ENCODE measurements at regions not wholly inside any gene's neighbourhood (a gene's known extent, or its start where the extent isn't known, plus 50 kb on each side); places are given as distances from the start of the nearest gene placed in this dataset.

GRCh38 chr6:14217728-14218518, 100.4 kb downstream of the CD83 start:
- TF ChIP-seq, protein P1, sequence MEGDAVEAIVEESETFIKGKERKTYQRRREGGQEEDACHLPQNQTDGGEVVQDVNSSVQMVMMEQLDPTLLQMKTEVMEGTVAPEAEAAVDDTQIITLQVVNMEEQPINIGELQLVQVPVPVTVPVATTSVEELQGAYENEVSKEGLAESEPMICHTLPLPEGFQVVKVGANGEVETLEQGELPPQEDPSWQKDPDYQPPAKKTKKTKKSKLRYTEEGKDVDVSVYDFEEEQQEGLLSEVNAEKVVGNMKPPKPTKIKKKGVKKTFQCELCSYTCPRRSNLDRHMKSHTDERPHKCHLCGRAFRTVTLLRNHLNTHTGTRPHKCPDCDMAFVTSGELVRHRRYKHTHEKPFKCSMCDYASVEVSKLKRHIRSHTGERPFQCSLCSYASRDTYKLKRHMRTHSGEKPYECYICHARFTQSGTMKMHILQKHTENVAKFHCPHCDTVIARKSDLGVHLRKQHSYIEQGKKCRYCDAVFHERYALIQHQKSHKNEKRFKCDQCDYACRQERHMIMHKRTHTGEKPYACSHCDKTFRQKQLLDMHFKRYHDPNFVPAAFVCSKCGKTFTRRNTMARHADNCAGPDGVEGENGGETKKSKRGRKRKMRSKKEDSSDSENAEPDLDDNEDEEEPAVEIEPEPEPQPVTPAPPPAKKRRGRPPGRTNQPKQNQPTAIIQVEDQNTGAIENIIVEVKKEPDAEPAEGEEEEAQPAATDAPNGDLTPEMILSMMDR (IDR thresholded peaks at IDR 0.05 in 4 of 5, conservative IDR thresholded peaks at IDR 0.05 in 1 of 5), result no peak
- TF ChIP-seq POLR2A (IDR thresholded peaks at IDR 0.05), result no peak
